Activated CD4-positive, alpha-beta T cell treated with anti-CD3 and anti-CD28 coated beads, Interleukin-2, Interleukin-6, amounts not matched to agents 100 ng/mL and 50 ng/mL, durations not matched to agents 16 hours and 8 hours (primary cell): ENCODE measurements at regions not wholly inside any gene's neighbourhood (a gene's known extent, or its start where the extent isn't known, plus 50 kb on each side); places are given as distances from the start of the nearest gene placed in this dataset.

ENCODE experiments used
- DNase-seq: peaks from one replicate; pipeline ENCODE4 v3.0.0-alpha.2; 2020

- peak; percentile 36 for DNase-seq
Measured at GRCh38 chr10:4034907-4035598, 250.0 kb upstream of the KLF6 start.

- DNase-seq, result peak; percentile 77
Measured at GRCh38 chr10:4033341-4033896, 248.4 kb upstream of the KLF6 start.

GRCh38 chr10:4029866-4030265 lies 244.9 kb upstream of the KLF6 start:
- DNase-seq, result no peak

- DNase-seq, result no peak
Measured at GRCh38 chr10:4028854-4029583, 244.0 kb upstream of the KLF6 start.

- DNase-seq, result peak; percentile 3
Measured at GRCh38 chr10:4028027-4028471, 243.0 kb upstream of the KLF6 start.

GRCh38 chr10:4025339-4025738 lies 240.3 kb upstream of the KLF6 start:
- DNase-seq, result no peak

- DNase-seq, result no peak
Measured at GRCh38 chr10:4024516-4025245, 239.7 kb upstream of the KLF6 start.

- no peak for DNase-seq
Measured at GRCh38 chr10:4024027-4024426, 239.0 kb upstream of the KLF6 start.

GRCh38 chr10:4022473-4022872 lies 237.5 kb upstream of the KLF6 start:
- DNase-seq, result no peak

GRCh38 chr10:4020631-4021030 lies 235.6 kb upstream of the KLF6 start:
- DNase-seq, result no peak

GRCh38 chr10:4018054-4018511 lies 233.1 kb upstream of the KLF6 start:
- peak; percentile 36 for DNase-seq

GRCh38 chr10:4017336-4017735 lies 232.3 kb upstream of the KLF6 start:
- no peak for DNase-seq

GRCh38 chr10:4016214-4016740 lies 231.3 kb upstream of the KLF6 start:
- DNase-seq, result no peak

- DNase-seq, result peak; percentile 54
Measured at GRCh38 chr10:4013651-4014121, 228.7 kb upstream of the KLF6 start.

GRCh38 chr10:4012848-4013247 lies 227.8 kb upstream of the KLF6 start:
- DNase-seq, result no peak

- DNase-seq, result no peak
Measured at GRCh38 chr10:4011136-4011812, 226.3 kb upstream of the KLF6 start.

GRCh38 chr10:4008676-4009382 lies 223.8 kb upstream of the KLF6 start:
- DNase-seq, result no peak

- no peak for DNase-seq
Measured at GRCh38 chr10:4007771-4008170, 222.8 kb upstream of the KLF6 start.

- DNase-seq, result no peak
Measured at GRCh38 chr10:4006858-4007257, 221.8 kb upstream of the KLF6 start.

- no peak for DNase-seq
Measured at GRCh38 chr10:4006051-4006450, 221.0 kb upstream of the KLF6 start.

- no peak for DNase-seq
Measured at GRCh38 chr10:4004990-4005389, 220.0 kb upstream of the KLF6 start.

- no peak for DNase-seq
Measured at GRCh38 chr10:4004144-4004543, 219.1 kb upstream of the KLF6 start.
